Smooth muscle cell (in vitro differentiated cells): ENCODE measurements at regions not wholly inside any gene's neighbourhood (a gene's known extent, or its start where the extent isn't known, plus 50 kb on each side); places are given as distances from the start of the nearest gene placed in this dataset.

Experiments used
- DNase-seq: peaks from one replicate; lab custom pipeline; 2025; ENCODE audit not compliant: unreplicated experiment; lab: John Stamatoyannopoulos, UW
- H2AFZ ChIP-seq: fragments of 200-600 bp; sonication (generic); 2 replicates; pipeline ENCODE4 v1.6.0; 2016; ENCODE audit warnings: antibody characterized with exemption, low read depth, mild to moderate bottlenecking
- H3F3A ChIP-seq: fragments of 200-600 bp; sonication (generic); 2 replicates; pipeline ENCODE4 v1.6.0; 2017; ENCODE audit warnings: antibody characterized with exemption, low read depth
- H3K27ac ChIP-seq: fragments of 200-600 bp; sonication (generic); 2 replicates; pipeline ENCODE4 v1.5.1; 2016; ENCODE audit warnings: low read depth, mild to moderate bottlenecking
- H3K27me3 ChIP-seq: fragments of 200-600 bp; sonication (generic); 2 replicates; pipeline ENCODE4 v1.6.1; 2016; ENCODE audit warnings: low read depth, mild to moderate bottlenecking
- H3K36me3 ChIP-seq: fragments of 200-600 bp; sonication (generic); 2 replicates; pipeline ENCODE4 v1.5.1; 2016; ENCODE audit warnings: low read depth
- H3K4me1 ChIP-seq: fragments of 200-600 bp; sonication (generic); 2 replicates; pipeline ENCODE4 v1.5.1; 2016; ENCODE audit warnings: low read depth
- H3K4me2 ChIP-seq: fragments of 200-600 bp; sonication (generic); 2 replicates; pipeline ENCODE4 v1.6.0; 2016; ENCODE audit warnings: mild to moderate bottlenecking
- H3K4me3 ChIP-seq: fragments of 200-600 bp; sonication (generic); 2 replicates; pipeline ENCODE4 v1.5.1; 2016; ENCODE audit warnings: mild to moderate bottlenecking
- H3K79me2 ChIP-seq: fragments of 200-600 bp; sonication (generic); 2 replicates; pipeline ENCODE4 v1.6.0; 2016; ENCODE audit warnings: low read depth, mild to moderate bottlenecking
- H3K9ac ChIP-seq: fragments of 200-600 bp; sonication (generic); 2 replicates; pipeline ENCODE4 v1.6.0; 2016; ENCODE audit warnings: low read depth
- H3K9me3 ChIP-seq: fragments of 200-600 bp; sonication (generic); replicated peaks from 2 replicates; pipeline ENCODE4 v1.5.1; 2016; ENCODE audit warnings: low read depth
- H4K20me1 ChIP-seq: fragments of 200-600 bp; sonication (generic); 2 replicates; pipeline ENCODE4 v1.6.0; 2016; ENCODE audit warnings: low read depth
- CTCF ChIP-seq: fragments of 200-600 bp; sonication (generic); IDR thresholded peaks from 2 replicates; pipeline ENCODE4 v1.5.1; 2017; ENCODE audit warnings: borderline replicate concordance, mild to moderate bottlenecking, antibody characterized with exemption; ENCODE audit not compliant: insufficient read depth, poor library complexity, severe bottlenecking
- WGBS: methylation state at CpG from one replicate; pipeline ENCODE4 v1.1.7; 2016; ENCODE audit warnings: low lambda C conversion rate; 5-methylcytosine and 5-hydroxymethylcytosine counted together

GRCh38 chr13:103878891-103879605 lies 812.8 kb upstream of the SLC10A2 start:
- Histone ChIP-seq H3K79me2 (no peaks in the 10 kb centered on the region), H3K27me3 (no peaks in the 10 kb centered on the region), H3K9ac (no peak overlapping the region), H2AFZ (no peak overlapping the region), H3K4me2 (no peak overlapping the region), H3F3A (no peaks in the 10 kb centered on the region), H3K9me3 (no peaks in the 10 kb centered on the region), H3K27ac (no peak overlapping the region), H3K36me3 (no peaks in the 10 kb centered on the region), H3K4me1 (no peaks in the 10 kb centered on the region), H4K20me1 (no peaks in the 10 kb centered on the region), H3K4me3 (no peak overlapping the region)
- no peak for DNase-seq
- TF ChIP-seq CTCF, result no peak
- WGBS, result 97% methylated on average over 2 of the region's 2 CpGs

GRCh38 chr13:103876571-103876970 lies 810.4 kb upstream of the SLC10A2 start:
- no peaks in the 10 kb centered on the region for H3K4me1 ChIP-seq
- no peak overlapping the region for H3K27ac ChIP-seq
- no peak overlapping the region for H3K4me2 ChIP-seq
- no peaks in the 10 kb centered on the region for H3K9me3 ChIP-seq
- H3K4me3 ChIP-seq, result no peak overlapping the region
- H3F3A ChIP-seq, result no peaks in the 10 kb centered on the region
- no peak for TF ChIP-seq CTCF
- no peaks in the 10 kb centered on the region for H3K27me3 ChIP-seq
- no peaks in the 10 kb centered on the region for H3K79me2 ChIP-seq
- H4K20me1 ChIP-seq, result no peaks in the 10 kb centered on the region
- H3K9ac ChIP-seq, result no peak overlapping the region
- no peak for DNase-seq
- H3K36me3 ChIP-seq, result no peaks in the 10 kb centered on the region
- WGBS, result 87% methylated on average over 6 of the region's 6 CpGs
- no peak overlapping the region for H2AFZ ChIP-seq

- DNase-seq, result no peak
- Histone ChIP-seq H3K4me3 (no peak overlapping the region), H3K27ac (no peak overlapping the region), H3K79me2 (no peaks in the 10 kb centered on the region), H3K27me3 (no peaks in the 10 kb centered on the region), H3K9me3 (no peaks in the 10 kb centered on the region), H3K4me2 (no peak overlapping the region), H2AFZ (no peak overlapping the region), H3F3A (no peaks in the 10 kb centered on the region), H4K20me1 (no peaks in the 10 kb centered on the region), H3K36me3 (no peaks in the 10 kb centered on the region), H3K4me1 (no peaks in the 10 kb centered on the region), H3K9ac (no peak overlapping the region)
- TF ChIP-seq CTCF, result no peak
- 93% methylated on average over 4 of the region's 4 CpGs for WGBS
Observed at GRCh38 chr13:103873725-103874124, 807.5 kb upstream of the SLC10A2 start.

- H3K4me2 ChIP-seq, result no peak overlapping the region
- 79% methylated on average over 8 of the region's 8 CpGs for WGBS
- no peaks in the 10 kb centered on the region for H3K27me3 ChIP-seq
- no peaks in the 10 kb centered on the region for H3K9me3 ChIP-seq
- no peaks in the 10 kb centered on the region for H3K79me2 ChIP-seq
- H3K9ac ChIP-seq, result no peak overlapping the region
- no peak for DNase-seq
- no peak overlapping the region for H3K4me3 ChIP-seq
- no peak overlapping the region for H3K27ac ChIP-seq
- H4K20me1 ChIP-seq, result no peaks in the 10 kb centered on the region
- peak overlapping the region; percentile 49 for H2AFZ ChIP-seq
- H3K4me1 ChIP-seq, result peaks cover 6% of the 10 kb centered on the region
- H3F3A ChIP-seq, result no peaks in the 10 kb centered on the region
- H3K36me3 ChIP-seq, result no peaks in the 10 kb centered on the region
- no peak for TF ChIP-seq CTCF
Observed at GRCh38 chr13:103866048-103866447, 799.8 kb upstream of the SLC10A2 start.
